Superior temporal gyrus (tissue), 1 donor: ENCODE measurements at regions not wholly inside any gene's neighbourhood (a gene's known extent, or its start where the extent isn't known, plus 50 kb on each side); places are given as distances from the start of the nearest gene placed in this dataset.

Experiments used
- DNase-seq: peaks from one replicate; pipeline ENCODE4 v3.0.0-alpha.2; 2016; ENCODE audit errors: extremely low spot score

- DNase-seq = no peak
Measured at GRCh38 chr6:117168296-117169063, 96.9 kb upstream of the VGLL2 start.

DNA sequence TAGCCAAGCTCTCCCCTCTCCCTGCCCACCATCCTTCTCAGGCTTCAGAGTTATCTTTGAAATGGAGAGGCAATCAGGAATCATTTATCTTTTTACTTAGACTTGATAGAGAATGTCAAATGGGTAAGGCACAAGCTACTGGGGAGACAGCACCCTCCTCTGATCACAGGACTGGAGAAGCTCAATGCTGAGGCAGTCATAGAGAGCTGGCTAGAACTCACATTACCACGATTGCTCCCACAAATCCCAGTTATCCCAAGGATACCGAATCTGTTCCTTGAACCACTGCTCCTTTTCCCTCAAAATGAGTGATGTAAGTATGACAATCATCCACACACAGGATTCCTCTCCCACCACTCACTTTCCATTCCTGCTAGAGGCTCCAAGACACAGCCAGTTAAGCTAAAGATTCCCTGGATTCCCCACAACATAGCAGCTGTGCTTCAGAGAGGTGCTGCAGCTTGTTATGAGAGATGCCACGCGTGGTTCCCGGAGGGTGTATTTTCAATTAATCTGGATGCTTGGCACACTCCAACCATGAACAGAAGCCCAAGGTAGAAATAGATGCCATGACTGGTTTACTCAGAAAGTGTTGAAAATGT lies 96.2 kb upstream of the VGLL2 start:
- DNase-seq = no peak

DNA sequence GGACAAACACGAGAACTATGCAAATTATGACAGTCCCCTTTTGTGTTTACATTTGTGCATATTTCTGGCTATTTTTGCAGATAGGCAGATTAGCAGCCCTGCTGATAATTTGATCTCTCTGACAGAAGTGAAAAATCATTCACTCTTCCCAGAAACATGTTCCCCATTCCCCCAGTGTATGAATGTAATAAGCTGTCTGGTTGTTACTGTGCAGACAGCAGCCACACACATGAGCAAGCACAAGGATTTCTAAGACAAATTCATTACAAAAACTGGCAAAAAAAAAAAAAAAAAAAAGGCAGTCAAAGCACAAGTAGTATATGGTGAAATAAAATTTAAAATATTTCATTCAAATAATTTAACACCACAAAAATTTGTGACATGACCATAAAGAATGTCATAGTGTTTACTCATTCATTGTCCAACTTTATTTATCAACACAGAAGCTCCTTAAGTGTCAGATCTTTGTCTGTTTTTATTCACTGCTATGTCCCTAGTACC lies 95.5 kb upstream of the VGLL2 start:
- DNase-seq = no peak

- no peak for DNase-seq
Measured at GRCh38 chr6:117174835-117175360, 90.5 kb upstream of the VGLL2 start.

DNA sequence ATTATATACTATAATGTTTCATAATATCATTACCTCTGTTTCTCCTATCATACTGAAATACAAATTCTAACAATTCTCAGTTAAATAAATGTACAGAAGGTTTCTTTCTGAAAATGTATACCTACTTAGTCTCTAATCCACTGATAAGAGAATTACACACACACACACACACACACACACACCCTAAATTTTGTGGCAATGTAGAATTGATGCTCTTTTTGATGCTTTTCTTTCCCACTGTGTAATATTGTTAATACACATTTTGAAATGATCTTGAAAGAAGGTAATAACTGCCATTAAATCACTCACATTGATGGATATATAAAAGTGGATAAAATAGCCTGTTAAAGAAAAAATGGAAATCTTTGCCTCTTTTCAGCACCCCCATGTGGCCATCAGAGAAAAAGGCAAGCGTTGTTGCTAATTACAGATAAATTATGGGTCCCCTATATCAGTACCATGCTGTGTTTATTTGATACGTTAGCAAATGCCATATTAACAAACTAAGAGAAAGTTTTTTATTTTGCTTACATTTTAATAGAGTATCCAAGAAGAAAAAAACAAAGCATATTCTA lies 76.6 kb upstream of the VGLL2 start:
- DNase-seq = no peak

DNA sequence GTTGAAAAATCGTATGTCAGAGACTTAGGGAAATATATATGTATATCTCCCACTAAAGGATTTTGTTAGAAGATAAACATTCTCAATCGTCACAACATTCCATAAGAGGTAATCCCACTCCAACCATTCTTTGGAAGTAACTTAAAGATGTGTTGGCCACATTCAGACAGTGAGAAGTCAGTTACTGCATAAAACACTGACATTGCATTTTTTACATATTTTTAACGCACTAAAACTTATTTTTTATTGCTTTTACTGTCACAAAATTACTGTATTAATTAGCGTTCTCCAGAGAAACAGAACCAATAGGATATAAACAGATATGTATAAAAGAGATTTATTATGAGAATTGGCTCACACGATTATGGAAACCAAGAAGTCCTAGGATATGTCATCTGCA lies 74.3 kb upstream of the VGLL2 start:
- no peak for DNase-seq

DNA sequence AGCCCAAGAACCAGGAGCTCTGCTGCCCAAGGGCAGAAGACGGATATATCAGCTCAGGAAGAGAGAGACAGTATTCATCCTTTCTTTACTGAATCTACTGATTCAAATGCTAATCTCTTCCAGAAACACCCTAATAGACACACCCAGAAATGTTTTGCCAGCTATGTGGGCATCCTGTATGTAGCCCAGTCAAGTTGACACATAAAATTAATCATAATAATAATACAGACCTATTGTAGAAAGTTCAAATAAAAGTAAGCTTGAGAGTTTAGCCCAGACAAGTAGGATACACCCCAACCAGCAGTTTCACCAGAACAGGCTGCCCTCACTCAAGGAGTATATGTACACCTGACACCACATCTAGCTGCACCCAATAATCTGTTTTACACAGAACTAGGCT lies 73.9 kb upstream of the VGLL2 start:
- no peak for DNase-seq

- DNase-seq = no peak
Measured at GRCh38 chr6:117194271-117194670, 71.1 kb upstream of the VGLL2 start.

DNA sequence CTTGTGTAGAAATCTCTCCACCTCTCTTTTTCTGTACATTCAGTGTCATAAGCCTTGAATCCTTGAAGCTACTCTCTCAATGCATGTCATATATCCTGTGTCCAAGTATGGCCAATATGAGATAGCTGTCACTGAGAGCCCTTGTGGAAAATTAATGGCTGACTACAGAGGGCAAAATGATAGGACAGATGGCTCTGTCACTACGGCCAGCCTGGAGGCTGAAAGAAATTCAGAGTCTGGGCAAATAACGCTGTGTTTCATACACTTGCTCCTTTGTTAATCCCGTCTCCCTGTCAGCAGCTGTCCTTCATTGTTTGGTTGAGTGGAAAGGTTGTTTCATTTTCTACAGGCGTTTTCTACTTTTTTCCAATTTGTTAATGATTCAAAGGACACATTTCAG lies 70.4 kb upstream of the VGLL2 start:
- peak; percentile 30 for DNase-seq

- DNase-seq = no peak
Measured at GRCh38 chr6:117195728-117196127, 69.6 kb upstream of the VGLL2 start.

GRCh38 chr6:117200067-117200466 lies 65.3 kb upstream of the VGLL2 start:
- peak; percentile 41 for DNase-seq

GRCh38 chr6:117204903-117205302 lies 60.5 kb upstream of the VGLL2 start:
- DNase-seq = no peak

DNA sequence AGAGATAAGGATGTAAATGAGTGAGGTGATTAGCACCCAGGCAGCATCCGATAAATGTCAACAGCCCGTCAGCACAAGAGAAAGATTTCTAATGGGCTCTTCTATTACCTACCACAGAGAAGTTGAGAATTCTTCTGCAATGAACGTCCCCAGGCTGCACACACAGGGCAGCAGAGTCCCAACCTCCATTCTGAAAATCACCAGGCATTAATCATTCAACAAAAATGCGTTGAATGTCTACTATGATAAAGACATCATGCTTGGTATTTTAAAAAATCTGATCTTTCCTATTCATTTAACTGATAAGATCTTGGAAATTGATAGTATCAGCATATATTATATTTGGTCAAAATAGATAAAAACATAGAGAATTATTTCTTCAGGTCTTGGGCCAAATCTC lies 59.5 kb upstream of the VGLL2 start:
- DNase-seq = no peak

- DNase-seq = no peak
Measured at GRCh38 chr6:117206522-117206921, 58.8 kb upstream of the VGLL2 start.

- no peak for DNase-seq
Measured at GRCh38 chr6:117206944-117207687, 58.2 kb upstream of the VGLL2 start.

DNA sequence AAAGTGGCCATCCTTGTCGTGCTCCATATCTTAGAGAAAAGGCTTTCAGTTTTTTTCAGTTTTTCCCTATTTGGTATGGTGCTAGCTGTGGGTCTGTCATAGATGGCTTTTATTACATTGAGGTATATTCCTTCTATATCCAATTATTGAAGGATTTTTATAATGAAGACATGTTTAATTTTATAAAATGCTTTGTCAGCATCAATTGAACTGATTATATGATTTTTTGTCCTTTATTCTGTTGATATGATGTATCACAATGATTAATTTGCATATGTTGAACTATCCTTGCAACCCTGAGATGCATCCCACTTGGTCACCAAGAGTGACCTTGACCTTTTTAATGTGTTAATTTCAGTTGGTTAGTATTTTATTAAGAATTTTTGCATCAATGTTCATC lies 55.1 kb upstream of the VGLL2 start:
- DNase-seq = no peak

- DNase-seq = no peak
Measured at GRCh38 chr6:117215353-117216090, 49.8 kb upstream of the VGLL2 start.
